Panc1 (cell line): ENCODE measurements at regions not wholly inside any gene's neighbourhood (a gene's known extent, or its start where the extent isn't known, plus 50 kb on each side); places are given as distances from the start of the nearest gene placed in this dataset.

ENCODE experiments used
- CTCF ChIP-seq: fragments of 450-650 bp; IDR thresholded peaks from 2 replicates; pipeline ENCODE4 v1.5.1; 2017; ENCODE audit warnings: mild to moderate bottlenecking
- POLR2AphosphoS5 ChIP-seq: IDR thresholded peaks from 2 replicates; pipeline ENCODE4 v1.6.1; 2012; ENCODE audit warnings: mild to moderate bottlenecking, low read depth, low read length, moderate library complexity
- REST ChIP-seq, 2 experiments: IDR thresholded peaks; 2 replicates each; pipeline ENCODE4 v1.6.1; 2011 to 2012; ENCODE audit warnings: low read depth in 2 of 2, control low read depth in 1 of 2, low read length in 1 of 2, mild to moderate bottlenecking in 1 of 2, moderate library complexity in 1 of 2; ENCODE audit not compliant: insufficient read depth in 1 of 2
- TCF7L2 ChIP-seq: IDR thresholded peaks from 2 replicates; pipeline ENCODE4 v1.6.1; 2011; ENCODE audit warnings: mild to moderate bottlenecking, low read depth, low read length, inconsistent platforms

GRCh38 chrX:79268788-79269187 lies 98.3 kb downstream of the ITM2A start:
- TF ChIP-seq REST (IDR thresholded peaks at IDR 0.05; ENCODE audit: insufficient read depth in 1 of 2, low read depth in 2 of 2, low read length in 1 of 2) (no peak), CTCF (no peak), POLR2AphosphoS5 (no peak), TCF7L2 (no peak)
